Astrocyte (in vitro differentiated cells and primary cell): ENCODE measurements at regions not wholly inside any gene's neighbourhood (a gene's known extent, or its start where the extent isn't known, plus 50 kb on each side); places are given as distances from the start of the nearest gene placed in this dataset.

Experiments used
- CTCF ChIP-seq: IDR thresholded peaks from 2 replicates; pipeline ENCODE4 v1.5.1; 2011; ENCODE audit warnings: low read depth, mild to moderate bottlenecking, inconsistent platforms, low read length, moderate library complexity; ENCODE audit not compliant: insufficient read depth
- EZH2 ChIP-seq: IDR thresholded peaks from 2 replicates; pipeline ENCODE4 v1.6.1; 2012; ENCODE audit warnings: mild to moderate bottlenecking, low read length, inconsistent platforms; ENCODE audit not compliant: insufficient read depth

- TF ChIP-seq CTCF (no peak), EZH2 (no peak)
These were observed 165.5 kb upstream of the COX7C start for GRCh38 chr5:86452251-86452650.
